IMR-90 (cell line): ENCODE measurements at regions not wholly inside any gene's neighbourhood (a gene's known extent, or its start where the extent isn't known, plus 50 kb on each side); places are given as distances from the start of the nearest gene placed in this dataset.

Source experiments
- ATAC-seq: fragments of 200-7000 bp; cut with Tn5 transposase; 2 replicates; pipeline ENCODE4 v1.9.1; 2020; ENCODE audit warnings: low read depth, mild to moderate bottlenecking, moderate library complexity
- BruUV-seq: library from RNA; stranded (reverse); fragments of 400-500 nt; replicated peaks from 2 replicates; lab custom pipeline; 2021; lab: Mats Ljungman, UMichigan
- CTCF ChIA-PET: fragments of 300-600 bp; formaldehyde crosslinking; extraction: SDS; loops from one replicate; lab custom pipeline; 2021; ENCODE audit warnings: antibody characterized with exemption; lab: Yijun Ruan, JAX
- POLR2A ChIA-PET: fragments of 300-600 bp; sonication (Branson Sonifier 250); formaldehyde crosslinking; loops from one replicate; lab custom pipeline; 2022; ENCODE audit warnings: antibody characterized with exemption; ENCODE audit not compliant: unreplicated experiment; lab: Charles Lee
- DNase-seq: peaks from one replicate; pipeline ENCODE4 v3.0.0; 2013
- H2AFZ ChIP-seq: replicated peaks from 2 replicates; pipeline ENCODE3; 2013; ENCODE audit warnings: low read length, mild to moderate bottlenecking; ENCODE audit not compliant: poor library complexity
- H2AK5ac ChIP-seq: 2 replicates; pipeline ENCODE4 v1.6.1; 2013; ENCODE audit warnings: low read depth, low read length, inconsistent platforms
- H2AK9ac ChIP-seq: replicated peaks from 2 replicates; pipeline ENCODE3; 2013; ENCODE audit warnings: mild to moderate bottlenecking, low read depth, low read length, moderate library complexity; ENCODE audit not compliant: poor library complexity
- H2BK120ac ChIP-seq: 2 replicates; pipeline ENCODE4 v1.6.1; 2013; ENCODE audit warnings: low read depth, low read length, inconsistent platforms
- H2BK15ac ChIP-seq: 3 replicates; pipeline ENCODE4 v1.6.1; 2013; ENCODE audit warnings: low read depth, low read length, inconsistent platforms
- H2BK20ac ChIP-seq: 2 replicates; pipeline ENCODE4 v1.6.1; 2013; ENCODE audit warnings: low read depth, mild to moderate bottlenecking, inconsistent platforms, low read length, moderate library complexity
- H2BK5ac ChIP-seq: 2 replicates; pipeline ENCODE4 v1.6.1; 2013; ENCODE audit warnings: mild to moderate bottlenecking, low read depth, low read length, inconsistent platforms; ENCODE audit not compliant: poor library complexity, severe bottlenecking
- H3K14ac ChIP-seq: replicated peaks from 2 replicates; pipeline ENCODE4 v1.6.1; 2013; ENCODE audit warnings: low read depth, low read length, inconsistent platforms
- H3K18ac ChIP-seq: 2 replicates; pipeline ENCODE4 v1.6.1; 2013; ENCODE audit warnings: low read depth, low read length, control low read depth
- H3K23ac ChIP-seq: 2 replicates; pipeline ENCODE4 v1.6.1; 2013; ENCODE audit warnings: low read depth, low read length, inconsistent platforms
- H3K27ac ChIP-seq: 2 replicates; pipeline ENCODE4 v1.5.1; 2013; ENCODE audit warnings: mild to moderate bottlenecking, control low read depth, low read length; ENCODE audit not compliant: insufficient read depth
- H3K27me3 ChIP-seq: 2 replicates; pipeline ENCODE4 v1.6.1; 2013; ENCODE audit warnings: low read length; ENCODE audit not compliant: control insufficient read depth, insufficient read depth
- H3K36me3 ChIP-seq: 2 replicates; pipeline ENCODE4 v1.6.1; 2013; ENCODE audit warnings: low read length, mixed read lengths; ENCODE audit not compliant: control insufficient read depth, insufficient read depth
- H3K4ac ChIP-seq: 2 replicates; pipeline ENCODE4 v1.6.1; 2013; ENCODE audit warnings: low read depth, low read length, inconsistent platforms
- H3K4me1 ChIP-seq: 2 replicates; pipeline ENCODE4 v1.6.1; 2013; ENCODE audit warnings: low read length, mixed read lengths; ENCODE audit not compliant: control insufficient read depth, insufficient read depth
- H3K4me2 ChIP-seq: 2 replicates; pipeline ENCODE4 v1.6.1; 2013; ENCODE audit warnings: low read depth, mild to moderate bottlenecking, control low read depth, low read length, moderate library complexity
- H3K4me3 ChIP-seq: 2 replicates; pipeline ENCODE4 v1.5.1; 2013; ENCODE audit warnings: low read depth, mild to moderate bottlenecking, control low read depth, low read length, moderate library complexity; ENCODE audit not compliant: insufficient read depth
- H3K56ac ChIP-seq: 2 replicates; pipeline ENCODE4 v1.6.1; 2013; ENCODE audit warnings: low read length, inconsistent platforms; ENCODE audit not compliant: insufficient read depth; ENCODE audit errors: extremely low read depth
- H3K79me1 ChIP-seq, 2 experiments: 2 replicates each; pipeline ENCODE4 v1.6.1; 2013; ENCODE audit warnings: low read length in 2 of 2, inconsistent platforms in 1 of 2, low read depth in 1 of 2
- H3K9ac ChIP-seq: 2 replicates; pipeline ENCODE4 v1.6.1; 2013; ENCODE audit warnings: low read depth, low read length, control low read depth
- H3K9me1 ChIP-seq: 2 replicates; pipeline ENCODE4 v1.6.1; 2013; ENCODE audit warnings: low read length, inconsistent platforms; ENCODE audit not compliant: insufficient read depth
- H3K9me3 ChIP-seq: 2 replicates; pipeline ENCODE4 v1.6.1; 2013; ENCODE audit warnings: low read length; ENCODE audit not compliant: control insufficient read depth, insufficient read depth
- H4K20me1 ChIP-seq: 2 replicates; pipeline ENCODE4 v1.6.1; 2013; ENCODE audit warnings: low read length, inconsistent platforms; ENCODE audit not compliant: insufficient read depth
- H4K5ac ChIP-seq: 2 replicates; pipeline ENCODE4 v1.6.1; 2013; ENCODE audit warnings: mild to moderate bottlenecking, low read depth, low read length, control low read depth
- H4K8ac ChIP-seq, 2 experiments: 2 replicates each; pipeline ENCODE4 v1.6.1; 2013; ENCODE audit warnings: low read depth in 2 of 2, low read length in 2 of 2, control low read depth in 1 of 2, inconsistent platforms in 1 of 2
- H4K91ac ChIP-seq: 2 replicates; pipeline ENCODE4 v1.6.1; 2013; ENCODE audit warnings: low read depth, low read length, inconsistent platforms; ENCODE audit not compliant: insufficient read depth
- MAFK ChIP-seq: IDR thresholded peaks from 2 replicates; pipeline ENCODE4 v1.6.1; 2012; ENCODE audit warnings: low read depth, low read length, improper control_type of control experiment
- NFE2L2 ChIP-seq: fragments of 150-350 bp; IDR thresholded peaks from 2 replicates; pipeline ENCODE4 v1.6.1; 2016; ENCODE audit warnings: low read depth, mild to moderate bottlenecking, low read length
- RAD21 ChIP-seq: IDR thresholded peaks from 2 replicates; pipeline ENCODE4 v1.6.1; 2012; ENCODE audit warnings: low read length, improper control_type of control experiment
- whole genome bisulfite sequencing, 2 experiments: methylation state at CpG; one replicate each; pipeline versions ENCODE4 v1.1.5 to v1.1.7; 2013; ENCODE audit warnings: missing lambda C conversion rate in 2 of 2; ENCODE audit not compliant: insufficient read length in 1 of 2; ENCODE audit errors: extremely low coverage in 2 of 2; 5-methylcytosine and 5-hydroxymethylcytosine counted together
- dilution Hi-C: fragments of 300-500 bp; cut with HindIII; formaldehyde crosslinking; loops from one replicate; pipeline ENCODE4 v1.14.3; 2018; ENCODE audit warnings: low sequenced_read_pairs; ENCODE audit not compliant: unreplicated experiment
- in situ Hi-C: fragments of 300-500 bp; cut with MboI; formaldehyde crosslinking; loops from 3 replicates; pipeline ENCODE4 v1.14.3; 2019; ENCODE audit warnings: low sequenced_read_pairs, inconsistent platforms, mixed read lengths
- intact Hi-C: fragments of 100-400 bp; cut with micrococcal nuclease; formaldehyde crosslinking; loops from 2 replicates; pipeline ENCODE4 v1.10.0; 2022

- Histone ChIP-seq H3K27me3 (no peaks in the 10 kb centered on the region), H3K4me3 (no peak overlapping the region), H2BK20ac (no peak overlapping the region), H3K14ac (no peak overlapping the region), H3K9me3 (peaks cover 11% of the 10 kb centered on the region), H3K4ac (no peak overlapping the region), H2AK5ac (no peak overlapping the region), H3K23ac (no peak overlapping the region), H3K18ac (no peak overlapping the region), H4K91ac (no peak overlapping the region), H3K36me3 (no peaks in the 10 kb centered on the region), H4K8ac (no peak overlapping the region), H3K4me1 (no peaks in the 10 kb centered on the region), H2AFZ (no peak overlapping the region), H3K4me2 (no peak overlapping the region), H2BK15ac (no peak overlapping the region), H2BK120ac (no peak overlapping the region), H4K5ac (no peak overlapping the region), H3K79me1 (no peaks in the 10 kb centered on the region), H2BK5ac (no peak overlapping the region), H3K9me1 (no peaks in the 10 kb centered on the region), H3K27ac (no peak overlapping the region), H2AK9ac (no peak overlapping the region), H3K56ac (no peak overlapping the region), H3K9ac (no peak overlapping the region), H4K20me1 (no peaks in the 10 kb centered on the region)
- no peak for TF ChIP-seq MAFK
- TF ChIP-seq RAD21, result no peak
- no peak for TF ChIP-seq NFE2L2
- WGBS, 2 experiments, result no CpG with 5 or more reads among the region's 1 CpG
- ChIA-PET CTCF (no interaction called here), POLR2A (no interaction called here)
- dilution Hi-C loops, result no loop called here
- ATAC-seq, result no peak
- no TSS peak for BruUV-seq
- no peak for DNase-seq
- in situ Hi-C loops, result no loop called here
- intact Hi-C loops, result no loop called here
These were observed 978.1 kb downstream of the TMEM182 start for GRCh38 chr2:103739921-103740320.
